Activated CD8-positive, alpha-beta T cell treated with anti-CD3 and anti-CD28 coated beads, Interleukin-2, amount 10 ng/mL, durations not matched to agents 7 days and 5 days (primary cell): ENCODE measurements at regions not wholly inside any gene's neighbourhood (a gene's known extent, or its start where the extent isn't known, plus 50 kb on each side); places are given as distances from the start of the nearest gene placed in this dataset.
"Not testable (repeated sequence)": the region's sequence is repeated elsewhere in the genome, so short reads cannot be mapped to it uniquely, and the experiment has no call there.

Source experiments
- ATAC-seq: fragments of 150-1000 bp; cut with Tn5 transposase; one replicate; pipeline ENCODE4 v1.10.0; 2021; ENCODE audit warnings: moderate library complexity
- CTCF ChIA-PET: fragments of 350-600 bp; sonication (Branson Sonifier 250); formaldehyde crosslinking; loops from one replicate; lab custom pipeline; 2021; ENCODE audit warnings: antibody characterized with exemption; lab: Charles Lee
- POLR2A ChIA-PET: fragments of 350-600 bp; sonication (Branson Sonifier 250); formaldehyde crosslinking; loops from one replicate; lab custom pipeline; 2021; ENCODE audit warnings: antibody characterized with exemption; lab: Charles Lee
- DNase-seq: peaks from one replicate; pipeline ENCODE4 v3.0.0-alpha.2; 2020
- H3K27ac Mint-ChIP-seq: one replicate; pipeline ENCODE4 v1.8.0; 2021; ENCODE audit warnings: mild to moderate bottlenecking, mixed read lengths
- H3K27me3 Mint-ChIP-seq: one replicate; pipeline ENCODE4 v1.8.0; 2021; ENCODE audit warnings: low read depth, mixed read lengths
- H3K36me3 Mint-ChIP-seq: one replicate; pipeline ENCODE4 v1.8.0; 2021; ENCODE audit warnings: low read depth, mixed read lengths
- H3K4me1 Mint-ChIP-seq: one replicate; pipeline ENCODE4 v1.8.0; 2021; ENCODE audit warnings: low read depth, mixed read lengths
- H3K4me3 Mint-ChIP-seq: one replicate; pipeline ENCODE4 v1.8.0; 2021; ENCODE audit warnings: mild to moderate bottlenecking, mixed read lengths
- H3K9me3 Mint-ChIP-seq: one replicate; pipeline ENCODE4 v1.8.0; 2022; ENCODE audit warnings: mixed read lengths; ENCODE audit not compliant: insufficient read depth

DNA sequence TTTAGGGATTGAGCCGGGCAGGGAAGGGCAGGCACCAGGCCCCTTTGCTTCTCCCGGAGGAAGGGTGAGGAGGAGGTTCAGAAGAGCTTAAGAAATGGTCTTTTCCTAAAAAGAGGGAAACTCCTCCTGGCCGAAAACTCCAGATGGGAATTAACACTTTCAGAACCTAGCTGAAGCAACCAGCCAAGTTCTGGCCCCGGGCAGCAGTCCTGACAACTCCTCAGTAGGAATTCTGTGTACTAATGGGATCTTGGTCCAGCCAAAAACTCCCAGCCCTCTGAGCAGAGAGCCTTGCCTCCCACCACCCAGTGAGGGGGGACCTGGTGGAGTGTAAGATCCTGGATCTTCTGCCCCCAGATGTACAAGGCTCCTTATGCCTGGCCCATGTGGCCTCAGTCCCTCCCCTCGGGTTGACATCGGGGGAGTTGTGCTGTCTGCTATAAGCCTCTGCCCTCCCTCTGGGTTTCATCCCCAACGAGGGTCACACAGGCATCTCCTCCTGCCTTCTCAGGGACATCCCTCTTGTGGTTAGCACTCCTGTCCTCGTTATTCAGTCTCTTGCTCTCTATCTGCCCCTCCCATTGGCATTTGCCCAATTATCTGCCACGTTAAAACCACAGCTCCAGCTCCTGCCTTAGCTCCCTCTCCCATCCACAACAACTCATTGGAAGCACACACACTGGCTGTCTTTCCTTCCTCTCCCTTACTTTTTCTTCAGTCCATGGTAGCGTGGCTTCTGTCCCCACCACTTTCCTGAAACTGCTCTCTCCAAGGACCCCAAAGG, 184.6 kb downstream of the CYP26B1 start:
- Mint-ChIP-seq H3K4me3 (no peak overlapping the region), H3K27ac (no peak overlapping the region), H3K9me3 (peaks cover 5% of the 10 kb centered on the region), H3K36me3 (peaks cover 2% of the 10 kb centered on the region), H3K27me3 (peaks cover 8% of the 10 kb centered on the region), H3K4me1 (no peaks in the 10 kb centered on the region)
- DNase-seq = no peak
- ATAC-seq = no peak
- ChIA-PET POLR2A (no interaction called here), CTCF (no interaction called here)

DNA sequence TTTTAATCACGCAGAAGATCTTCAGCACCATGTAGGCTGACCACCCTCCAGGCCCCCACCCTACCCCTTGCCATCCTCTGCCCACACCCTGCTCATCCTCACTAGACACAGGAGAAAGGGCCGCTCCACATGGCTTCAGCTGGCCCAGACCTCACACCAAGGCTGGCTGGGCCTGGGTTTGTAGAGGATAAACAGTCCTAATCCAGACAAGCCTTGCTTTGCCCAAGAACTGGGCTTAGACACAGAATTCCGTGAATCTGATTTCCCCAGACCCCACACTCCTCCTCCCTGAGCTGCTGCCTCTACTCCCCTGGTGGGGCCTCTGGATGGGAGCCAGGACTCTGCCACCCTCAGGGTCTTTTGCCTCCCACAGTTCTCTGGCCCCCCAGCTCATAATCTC, 185.3 kb downstream of the CYP26B1 start:
- Mint-ChIP-seq H3K27ac (no peak overlapping the region), H3K27me3 (peaks cover 5% of the 10 kb centered on the region), H3K4me3 (no peak overlapping the region), H3K9me3 (peaks cover 9% of the 10 kb centered on the region), H3K4me1 (no peaks in the 10 kb centered on the region), H3K36me3 (peaks cover 2% of the 10 kb centered on the region)
- ChIA-PET CTCF (no interaction called here), POLR2A (no interaction called here)
- DNase-seq = no peak
- no peak for ATAC-seq

DNA sequence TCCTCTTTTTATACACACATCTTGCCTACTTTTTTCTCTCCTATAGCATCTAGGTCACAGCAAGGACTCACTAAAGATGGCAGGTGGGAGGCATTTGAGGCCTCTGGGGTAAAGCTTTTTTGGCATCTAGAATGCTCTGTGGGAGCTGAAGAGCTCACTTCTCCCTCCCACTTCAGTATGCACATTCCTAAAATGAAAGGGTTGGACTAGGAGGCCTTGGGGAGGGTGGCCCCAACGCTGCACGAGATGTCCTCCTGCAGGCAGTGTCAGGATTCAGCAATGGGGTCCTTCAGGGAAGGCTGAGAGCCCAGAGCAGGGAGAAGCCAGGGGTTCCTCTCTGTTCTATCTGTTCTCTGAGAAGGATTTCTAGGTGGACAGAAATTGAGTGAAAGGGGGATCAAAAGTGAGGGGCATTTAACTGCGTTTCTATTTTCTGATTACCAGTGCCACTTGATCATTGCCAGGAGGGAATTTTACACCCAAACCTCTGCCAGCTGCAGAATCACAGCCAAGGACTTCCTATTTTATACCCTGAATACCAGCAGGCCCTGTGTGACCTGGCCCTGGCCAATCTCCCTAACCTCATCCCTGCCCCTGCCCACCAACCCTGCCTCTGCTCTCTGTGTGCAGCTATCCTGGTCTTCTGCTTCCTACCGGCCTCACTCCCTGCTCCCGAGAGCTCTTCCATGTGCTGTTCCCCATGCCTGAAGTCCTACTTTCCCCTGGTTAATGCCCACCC, 186.2 kb downstream of the CYP26B1 start:
- POLR2A ChIA-PET = no interaction called here
- peaks cover 3% of the 10 kb centered on the region for H3K27me3 Mint-ChIP-seq
- DNase-seq (no peak), ATAC-seq (no peak)
- H3K4me1 Mint-ChIP-seq = no peaks in the 10 kb centered on the region
- peaks cover 2% of the 10 kb centered on the region for H3K36me3 Mint-ChIP-seq
- no peak overlapping the region for H3K4me3 Mint-ChIP-seq
- no peak overlapping the region for H3K27ac Mint-ChIP-seq
- CTCF ChIA-PET = no interaction called here
- peaks cover 10% of the 10 kb centered on the region for H3K9me3 Mint-ChIP-seq

DNA sequence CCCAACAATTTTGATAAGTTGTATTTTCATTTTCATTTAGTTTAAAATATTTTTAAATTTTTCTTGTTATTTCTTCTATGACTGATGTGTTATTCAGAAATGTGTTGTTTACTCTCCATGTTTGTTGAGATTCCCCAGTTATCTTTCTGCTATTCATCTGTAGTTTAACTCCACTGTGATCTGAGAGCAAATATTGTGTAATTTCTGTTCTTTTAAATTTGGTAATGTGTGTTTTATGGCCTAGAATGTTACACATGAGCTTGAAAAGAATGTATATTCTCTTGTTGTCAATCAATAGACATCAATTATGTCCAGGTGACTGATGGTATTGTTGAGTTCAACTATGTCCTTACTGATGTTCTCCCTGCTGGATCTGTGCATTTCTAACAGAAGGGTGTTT, 188.2 kb downstream of the CYP26B1 start:
- Mint-ChIP-seq H3K4me3 (no peak overlapping the region), H3K36me3 (peaks cover 2% of the 10 kb centered on the region), H3K27me3 (peaks cover 5% of the 10 kb centered on the region), H3K27ac (no peak overlapping the region), H3K4me1 (no peaks in the 10 kb centered on the region), H3K9me3 (peaks cover 15% of the 10 kb centered on the region)
- CTCF ChIA-PET = no interaction called here
- DNase-seq (no peak), ATAC-seq (no peak)
- POLR2A ChIA-PET = no interaction called here

DNA sequence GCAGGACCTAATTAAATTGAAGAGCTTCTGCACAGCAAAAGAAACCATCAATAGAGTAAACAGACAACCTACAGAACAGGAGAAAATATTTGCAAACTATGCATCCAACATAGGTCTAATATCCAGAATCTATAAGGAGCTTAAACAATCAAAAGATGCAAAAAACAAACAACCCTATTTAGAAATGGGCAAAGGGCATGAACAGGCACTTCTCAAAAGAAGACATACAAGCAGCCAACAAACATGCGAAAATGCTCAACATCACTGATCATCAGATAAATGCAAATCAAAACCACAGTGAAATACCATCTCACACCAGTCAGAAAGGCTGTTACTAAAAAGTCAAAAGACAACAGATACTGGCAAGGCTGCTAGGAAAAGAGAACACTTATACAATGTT, 189.2 kb downstream of the CYP26B1 start:
- H3K27me3 Mint-ChIP-seq, DNase-seq, CTCF ChIA-PET, H3K4me1 Mint-ChIP-seq, ATAC-seq, H3K27ac Mint-ChIP-seq, H3K36me3 Mint-ChIP-seq, POLR2A ChIA-PET, H3K4me3 Mint-ChIP-seq: not testable (repeated sequence)
- H3K9me3 Mint-ChIP-seq = peaks cover 15% of the 10 kb centered on the region

DNA sequence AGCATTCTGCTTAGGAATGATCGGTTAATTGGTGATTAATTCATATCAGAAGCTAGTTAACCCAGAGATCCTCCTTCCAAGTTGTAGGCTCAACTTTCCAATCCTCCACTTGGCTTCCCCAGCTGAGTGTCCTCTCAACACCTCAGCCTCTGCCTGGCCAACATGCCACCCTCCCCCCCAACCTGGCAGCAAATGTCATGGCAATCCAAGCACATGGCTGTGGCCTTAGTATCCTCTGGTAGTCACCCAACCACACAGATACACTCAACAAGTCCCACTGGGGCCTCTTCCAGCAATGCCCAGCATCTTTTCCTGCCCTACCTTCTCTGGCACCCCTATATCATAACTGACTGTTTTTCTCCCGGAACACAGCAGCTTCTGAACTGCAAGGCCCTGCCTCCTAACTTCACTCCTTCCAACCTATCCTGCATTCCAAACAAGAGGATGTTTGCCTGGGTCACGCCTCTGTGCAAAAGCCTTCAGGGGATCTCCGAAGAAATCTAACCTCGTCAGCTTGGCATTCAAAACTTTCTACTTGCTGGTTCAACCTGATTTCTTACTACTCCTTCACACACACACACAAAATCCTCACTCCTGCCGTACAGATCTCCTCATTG, 195.0 kb downstream of the CYP26B1 start:
- ChIA-PET POLR2A (no interaction called here), CTCF (interaction anchor here (1.5 kb wide), 1 partner anchor 909 kb away, joined by 3 read pairs; no protein-coding TSS in a partner anchor)
- DNase-seq (peak; percentile 11), ATAC-seq (no peak)
- no peak overlapping the region for H3K4me3 Mint-ChIP-seq
- H3K9me3 Mint-ChIP-seq = peaks cover 8% of the 10 kb centered on the region
- no peaks in the 10 kb centered on the region for H3K36me3 Mint-ChIP-seq
- no peak overlapping the region for H3K27ac Mint-ChIP-seq
- H3K27me3 Mint-ChIP-seq = peaks cover 2% of the 10 kb centered on the region
- H3K4me1 Mint-ChIP-seq = no peaks in the 10 kb centered on the region

DNA sequence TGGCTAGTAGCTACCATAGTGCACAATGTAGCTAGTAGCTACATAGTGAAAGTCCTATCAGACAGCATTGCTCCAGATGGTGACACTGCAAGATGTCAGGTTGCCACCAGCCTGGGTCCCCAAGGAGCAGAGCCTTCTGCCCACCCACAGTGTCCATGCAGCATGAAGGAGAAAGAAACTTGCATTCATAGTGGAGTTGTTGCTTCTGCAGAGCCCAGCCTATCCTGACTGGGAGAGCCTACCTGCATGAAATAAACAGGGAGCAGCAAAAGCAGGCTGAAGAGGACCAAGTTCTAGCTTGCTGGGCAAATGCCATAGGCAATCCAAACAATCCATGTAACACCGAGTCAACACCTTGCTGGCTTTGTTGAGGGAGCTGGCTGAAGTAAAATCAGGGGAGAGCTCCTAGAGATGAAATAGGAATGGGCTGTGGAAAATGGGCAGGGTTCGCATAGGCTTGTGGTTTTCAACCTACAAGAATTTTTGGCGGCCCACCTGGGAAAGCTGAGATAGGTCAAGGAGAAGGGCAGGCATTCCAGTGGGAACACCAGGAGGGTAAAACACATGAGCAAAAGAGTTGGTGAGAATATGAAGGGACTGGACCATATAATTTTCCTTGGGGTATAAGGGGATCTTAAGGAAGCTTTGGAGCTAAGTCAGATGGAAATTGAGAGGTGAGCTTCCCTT, 195.8 kb downstream of the CYP26B1 start:
- no peak overlapping the region for H3K27ac Mint-ChIP-seq
- H3K9me3 Mint-ChIP-seq = peaks cover 5% of the 10 kb centered on the region
- H3K27me3 Mint-ChIP-seq = peaks cover 2% of the 10 kb centered on the region
- H3K4me1 Mint-ChIP-seq = no peaks in the 10 kb centered on the region
- ChIA-PET CTCF (interaction anchor here (1.1 to 1.5 kb wide), 2 partner anchors 28 to 910 kb away, joined by 3 read pairs; no protein-coding TSS in a partner anchor), POLR2A (no interaction called here)
- DNase-seq (peak; percentile 13), ATAC-seq (no peak)
- no peak overlapping the region for H3K4me3 Mint-ChIP-seq
- no peaks in the 10 kb centered on the region for H3K36me3 Mint-ChIP-seq

DNA sequence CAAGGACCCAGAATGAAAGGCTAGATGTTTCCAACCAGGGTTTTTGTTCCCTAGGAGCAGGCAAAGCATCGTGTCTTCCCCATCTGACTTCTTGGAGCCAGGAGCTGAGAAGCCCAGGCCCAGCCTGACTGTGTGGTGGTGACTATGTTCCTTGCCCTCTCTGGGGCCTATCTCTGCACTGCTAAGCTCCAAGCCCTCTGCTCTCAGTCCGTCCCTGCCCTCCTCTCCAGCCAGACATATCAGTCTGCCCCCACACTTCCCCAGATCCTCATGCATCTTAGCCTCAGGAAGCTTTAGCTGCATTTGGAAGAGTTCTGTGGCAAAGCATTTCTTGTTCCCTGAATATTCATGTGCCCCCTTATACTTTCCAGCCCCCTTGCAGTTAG, 196.6 kb downstream of the CYP26B1 start:
- H3K4me3 Mint-ChIP-seq = no peak overlapping the region
- ChIA-PET POLR2A (no interaction called here), CTCF (interaction anchor here (1.1 to 1.6 kb wide), 3 partner anchors 28 to 911 kb away, joined by 3 to 5 read pairs (median 3); no protein-coding TSS in a partner anchor)
- H3K36me3 Mint-ChIP-seq = no peaks in the 10 kb centered on the region
- peak; percentile 2 for DNase-seq
- H3K27me3 Mint-ChIP-seq = peaks cover 2% of the 10 kb centered on the region
- no peaks in the 10 kb centered on the region for H3K4me1 Mint-ChIP-seq
- no peak for ATAC-seq
- peaks cover under 1% of the 10 kb centered on the region for H3K9me3 Mint-ChIP-seq
- no peak overlapping the region for H3K27ac Mint-ChIP-seq

DNA sequence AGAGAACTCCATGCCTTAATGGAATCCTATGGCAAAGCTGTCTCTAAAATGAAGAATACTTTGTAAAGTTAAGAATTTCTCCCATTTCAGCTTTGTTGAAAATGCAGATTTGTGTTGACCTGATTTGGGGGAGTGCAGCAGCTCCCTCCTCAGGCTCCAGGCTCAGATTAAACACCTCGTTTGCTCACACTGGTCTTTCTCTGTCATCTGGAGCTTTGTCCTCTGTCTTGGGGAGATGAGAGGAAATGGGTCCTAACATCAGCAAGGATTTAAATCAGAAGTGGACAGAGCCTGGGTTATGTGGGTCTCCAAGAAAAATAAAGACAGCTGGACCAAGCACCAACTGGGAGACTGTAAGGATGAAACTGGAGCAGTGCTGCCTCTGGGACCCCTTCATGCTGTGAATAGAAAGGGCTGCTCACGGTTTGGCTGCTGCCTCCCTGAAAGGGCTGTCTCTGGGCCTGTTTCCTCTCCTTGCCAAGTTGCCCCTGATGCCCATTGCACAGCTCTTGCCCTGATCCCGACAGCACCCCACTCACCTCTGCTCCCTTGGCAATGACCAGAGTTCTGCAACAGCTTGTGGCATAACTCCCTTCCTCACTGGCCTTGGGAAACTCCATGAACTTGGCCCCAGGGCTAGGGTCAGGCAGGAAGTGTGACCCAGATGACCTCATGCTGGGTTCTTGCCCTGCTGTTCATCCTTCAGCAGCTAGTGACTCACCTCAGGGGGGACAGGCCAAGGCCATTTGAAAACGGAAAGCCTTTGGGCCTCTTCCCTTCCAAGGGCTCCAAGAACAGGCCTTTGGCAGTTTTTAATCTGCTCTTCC, 197.2 kb downstream of the CYP26B1 start:
- Mint-ChIP-seq H3K4me3 (no peak overlapping the region), H3K4me1 (no peaks in the 10 kb centered on the region), H3K9me3 (no peaks in the 10 kb centered on the region), H3K36me3 (no peaks in the 10 kb centered on the region), H3K27me3 (peaks cover 2% of the 10 kb centered on the region), H3K27ac (no peak overlapping the region)
- CTCF ChIA-PET = interaction anchor here (1.6 kb wide), 1 partner anchor 199 kb away, joined by 5 read pairs; no protein-coding TSS in a partner anchor
- peak; percentile 7 for DNase-seq
- POLR2A ChIA-PET = no interaction called here
- ATAC-seq = no peak

DNA sequence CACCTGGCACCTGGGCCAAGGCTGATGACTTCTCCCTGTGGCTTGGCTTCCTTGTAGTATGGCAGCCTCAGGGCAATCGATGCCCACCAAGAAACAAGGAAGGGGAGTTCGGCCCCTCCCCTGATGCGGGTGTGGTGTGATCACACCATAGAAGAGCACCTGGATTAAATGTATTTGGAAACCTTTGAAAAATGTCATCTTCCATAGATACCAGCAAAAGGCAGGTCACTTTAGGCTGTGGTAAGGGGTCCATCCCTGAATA, 198.2 kb downstream of the CYP26B1 start:
- ChIA-PET CTCF (interaction anchor here (1.6 kb wide), 1 partner anchor 200 kb away, joined by 5 read pairs; no protein-coding TSS in a partner anchor), POLR2A (no interaction called here)
- H3K9me3 Mint-ChIP-seq = no peaks in the 10 kb centered on the region
- no peaks in the 10 kb centered on the region for H3K36me3 Mint-ChIP-seq
- H3K27ac Mint-ChIP-seq = no peak overlapping the region
- H3K4me3 Mint-ChIP-seq = no peak overlapping the region
- ATAC-seq = no peak
- no peak for DNase-seq
- no peaks in the 10 kb centered on the region for H3K27me3 Mint-ChIP-seq
- no peaks in the 10 kb centered on the region for H3K4me1 Mint-ChIP-seq
